GM23248 (cell line): ENCODE measurements at regions not wholly inside any gene's neighbourhood (a gene's known extent, or its start where the extent isn't known, plus 50 kb on each side); places are given as distances from the start of the nearest gene placed in this dataset.

Experiments
- DNase-seq: peaks from one replicate; pipeline ENCODE4 v3.0.0-alpha.2; 2015
- H2AFZ ChIP-seq: fragments of 200-600 bp; sonication (generic); 2 replicates; pipeline ENCODE4 v1.6.1; 2016; ENCODE audit warnings: antibody characterized with exemption
- H3F3A ChIP-seq: fragments of 200-600 bp; sonication (generic); 2 replicates; pipeline ENCODE4 v1.6.1; 2016; ENCODE audit warnings: mild to moderate bottlenecking, antibody characterized with exemption, mixed run types; ENCODE audit not compliant: insufficient read depth
- H3K27ac ChIP-seq: fragments of 200-600 bp; sonication (generic); 2 replicates; pipeline ENCODE4 v1.5.1; 2016; ENCODE audit warnings: mild to moderate bottlenecking
- H3K27me3 ChIP-seq: fragments of 200-600 bp; sonication (generic); replicated peaks from 2 replicates; pipeline ENCODE4 v1.6.1; 2016; ENCODE audit warnings: mild to moderate bottlenecking; ENCODE audit not compliant: insufficient read depth
- H3K36me3 ChIP-seq: fragments of 200-600 bp; sonication (generic); 2 replicates; pipeline ENCODE4 v1.6.1; 2016; ENCODE audit warnings: low read depth, mild to moderate bottlenecking
- H3K4me1 ChIP-seq: fragments of 200-600 bp; sonication (generic); 2 replicates; pipeline ENCODE4 v1.6.1; 2016; ENCODE audit warnings: mild to moderate bottlenecking; ENCODE audit not compliant: insufficient read depth
- H3K4me2 ChIP-seq: fragments of 200-600 bp; sonication (generic); one replicate; pipeline ENCODE4 v1.6.1; 2016; ENCODE audit warnings: mild to moderate bottlenecking; ENCODE audit not compliant: unreplicated experiment
- H3K4me3 ChIP-seq: fragments of 200-600 bp; sonication (generic); 2 replicates; pipeline ENCODE4 v1.5.1; 2016; ENCODE audit warnings: mild to moderate bottlenecking
- H3K79me2 ChIP-seq: fragments of 200-600 bp; sonication (generic); 2 replicates; pipeline ENCODE4 v1.6.1; 2016; ENCODE audit warnings: mild to moderate bottlenecking; ENCODE audit not compliant: insufficient read depth
- H3K9ac ChIP-seq: fragments of 200-600 bp; sonication (generic); 2 replicates; pipeline ENCODE4 v1.6.1; 2016; ENCODE audit warnings: mild to moderate bottlenecking
- H3K9me2 ChIP-seq: fragments of 200-600 bp; sonication (generic); 2 replicates; pipeline ENCODE4 v1.6.1; 2016; ENCODE audit warnings: mixed run types, mild to moderate bottlenecking, moderate library complexity; ENCODE audit not compliant: insufficient read depth
- H3K9me3 ChIP-seq: fragments of 200-600 bp; sonication (generic); one replicate; pipeline ENCODE4 v1.6.1; 2017; ENCODE audit warnings: low read depth
- H4K20me1 ChIP-seq: fragments of 200-600 bp; sonication (generic); 2 replicates; pipeline ENCODE4 v1.6.0; 2016; ENCODE audit not compliant: insufficient read depth
- EZH2 ChIP-seq: fragments of 200-600 bp; sonication (generic); IDR thresholded peaks from 2 replicates; pipeline ENCODE4 v1.6.1; 2018; ENCODE audit warnings: antibody characterized with exemption, mild to moderate bottlenecking; ENCODE audit not compliant: insufficient read depth, poor library complexity, severe bottlenecking
- EZH2phosphoT487 ChIP-seq: fragments of 200-600 bp; sonication (generic); IDR thresholded peaks from 2 replicates; pipeline ENCODE4 v1.6.1; 2018; ENCODE audit warnings: antibody characterized with exemption, moderate library complexity, mild to moderate bottlenecking, low read depth; ENCODE audit not compliant: insufficient read depth
- WGBS, 2 experiments: methylation state at CpG; one replicate each; pipeline ENCODE4 v1.1.6; 2015 to 2017; ENCODE audit warnings: low lambda C conversion rate in 2 of 2, low coverage in 1 of 2; ENCODE audit errors: missing lambda C conversion rate in 2 of 2; 5-methylcytosine and 5-hydroxymethylcytosine counted together
- in situ Hi-C: fragments of 300-500 bp; cut with MboI; formaldehyde crosslinking; loops from 2 replicates; pipeline ENCODE4 v1.15.0; 2020

DNA sequence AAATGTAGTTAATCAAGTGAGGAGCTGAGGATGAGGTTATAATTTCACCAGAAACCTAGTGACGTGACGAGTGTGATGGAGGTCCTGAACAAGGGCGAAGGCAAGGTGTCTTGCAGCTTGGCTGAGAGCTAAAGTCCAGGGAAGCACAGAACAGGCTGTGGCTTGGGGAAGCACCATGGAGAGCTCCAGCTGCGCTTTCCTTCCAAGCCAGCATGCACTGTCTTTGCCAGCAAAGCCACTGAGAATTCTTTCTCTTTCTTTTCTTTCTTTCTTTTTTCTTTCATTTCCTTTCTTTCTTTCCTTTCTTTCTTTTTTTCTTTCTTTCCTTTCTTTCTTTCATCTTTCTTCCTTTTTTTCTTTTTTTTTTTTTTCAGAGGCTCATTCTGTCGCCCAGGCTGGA lies 239.3 kb downstream of the FBXO15 start:
- H3K9ac ChIP-seq, result no peak overlapping the region
- H3K36me3 ChIP-seq, result no peaks in the 10 kb centered on the region
- H3K9me3 ChIP-seq, result no peaks in the 10 kb centered on the region
- no peaks in the 10 kb centered on the region for H3K27me3 ChIP-seq
- TF ChIP-seq EZH2phosphoT487 (no peak), EZH2 (no peak)
- H4K20me1 ChIP-seq, result no peaks in the 10 kb centered on the region
- H3K9me2 ChIP-seq, result no peaks in the 10 kb centered on the region
- no peak overlapping the region for H2AFZ ChIP-seq
- DNase-seq, result peak; percentile 65
- in situ Hi-C loops, result no loop called here
- H3K79me2 ChIP-seq, result no peaks in the 10 kb centered on the region
- no peaks in the 10 kb centered on the region for H3K4me1 ChIP-seq
- WGBS, 2 experiments, result 22 to 23% methylated on average over 5 of the region's 5 CpGs
- H3F3A ChIP-seq, result no peaks in the 10 kb centered on the region
- no peak overlapping the region for H3K27ac ChIP-seq
- H3K4me3 ChIP-seq, result no peak overlapping the region
- H3K4me2 ChIP-seq, result no peak overlapping the region

DNA sequence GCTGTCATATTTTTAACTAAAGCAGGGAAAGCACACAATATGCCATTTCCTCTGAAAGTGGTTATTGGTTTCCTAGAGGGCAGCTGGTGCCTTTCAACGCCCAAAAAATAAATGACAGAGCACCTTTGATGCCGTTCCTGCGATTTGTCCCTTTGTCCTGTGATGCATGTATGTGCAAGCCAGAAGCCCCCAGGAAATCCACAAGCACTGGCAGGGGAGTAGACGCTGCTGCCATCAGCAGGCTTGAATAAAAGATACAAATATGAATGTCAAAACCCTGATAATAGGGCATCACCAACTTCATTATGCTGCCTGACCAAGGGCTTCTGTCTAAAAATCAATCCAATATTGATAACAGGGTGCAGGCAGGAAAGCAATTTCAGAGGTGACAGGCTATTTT lies 246.1 kb downstream of the FBXO15 start:
- WGBS, 2 experiments, result 15% methylated on average over 4 of the region's 4 CpGs

DNA sequence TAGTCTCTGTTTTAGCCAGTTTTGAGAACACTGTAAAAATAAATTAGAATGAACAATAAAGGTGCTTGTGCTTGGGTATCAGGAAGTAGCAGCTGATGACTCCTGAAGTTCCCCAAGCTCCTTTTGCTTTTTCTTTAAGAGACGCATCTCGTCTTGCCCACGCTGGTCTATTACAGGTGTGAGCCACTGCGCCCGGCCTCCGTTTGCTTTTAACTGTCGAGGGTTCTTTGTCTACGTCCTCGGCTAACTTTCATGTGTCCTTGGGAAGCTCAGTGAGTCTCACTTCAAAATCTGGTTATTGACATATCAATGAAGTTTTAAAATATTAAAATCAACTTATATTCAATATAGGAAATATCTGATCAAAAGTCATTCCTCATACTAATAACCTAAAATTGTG lies 246.5 kb downstream of the FBXO15 start:
- Histone ChIP-seq H3K9me3 (no peaks in the 10 kb centered on the region), H3K27me3 (0 out of 2 replicates have a peak, but pooled peaks cover 11% of the 10 kb centered on the region), H4K20me1 (no peaks in the 10 kb centered on the region), H3K79me2 (no peaks in the 10 kb centered on the region), H3K4me1 (no peaks in the 10 kb centered on the region), H3K4me3 (no peak overlapping the region), H2AFZ (no peak overlapping the region), H3K27ac (no peak overlapping the region), H3K9ac (no peak overlapping the region), H3F3A (no peaks in the 10 kb centered on the region), H3K4me2 (no peak overlapping the region), H3K9me2 (no peaks in the 10 kb centered on the region), H3K36me3 (no peaks in the 10 kb centered on the region)
- 43% methylated on average over 9 of the region's 9 CpGs for WGBS, 2 experiments
- in situ Hi-C loops, result no loop called here
- DNase-seq, result no peak
- TF ChIP-seq EZH2phosphoT487 (no peak), EZH2 (no peak)

More for the DNA sequence above, 246.1 kb downstream of the FBXO15 start:
- Histone ChIP-seq H3F3A (no peaks in the 10 kb centered on the region), H3K9me2 (no peaks in the 10 kb centered on the region), H3K9me3 (no peaks in the 10 kb centered on the region), H3K36me3 (no peaks in the 10 kb centered on the region), H2AFZ (no peak overlapping the region), H4K20me1 (no peaks in the 10 kb centered on the region), H3K4me3 (no peak overlapping the region), H3K27ac (no peak overlapping the region), H3K4me2 (no peak overlapping the region), H3K4me1 (no peaks in the 10 kb centered on the region), H3K79me2 (no peaks in the 10 kb centered on the region), H3K9ac (no peak overlapping the region), H3K27me3 (0 out of 2 replicates have a peak, but pooled peaks cover 11% of the 10 kb centered on the region)
- TF ChIP-seq EZH2 (no peak), EZH2phosphoT487 (no peak)
- in situ Hi-C loops, result no loop called here
- DNase-seq, result no peak

DNA sequence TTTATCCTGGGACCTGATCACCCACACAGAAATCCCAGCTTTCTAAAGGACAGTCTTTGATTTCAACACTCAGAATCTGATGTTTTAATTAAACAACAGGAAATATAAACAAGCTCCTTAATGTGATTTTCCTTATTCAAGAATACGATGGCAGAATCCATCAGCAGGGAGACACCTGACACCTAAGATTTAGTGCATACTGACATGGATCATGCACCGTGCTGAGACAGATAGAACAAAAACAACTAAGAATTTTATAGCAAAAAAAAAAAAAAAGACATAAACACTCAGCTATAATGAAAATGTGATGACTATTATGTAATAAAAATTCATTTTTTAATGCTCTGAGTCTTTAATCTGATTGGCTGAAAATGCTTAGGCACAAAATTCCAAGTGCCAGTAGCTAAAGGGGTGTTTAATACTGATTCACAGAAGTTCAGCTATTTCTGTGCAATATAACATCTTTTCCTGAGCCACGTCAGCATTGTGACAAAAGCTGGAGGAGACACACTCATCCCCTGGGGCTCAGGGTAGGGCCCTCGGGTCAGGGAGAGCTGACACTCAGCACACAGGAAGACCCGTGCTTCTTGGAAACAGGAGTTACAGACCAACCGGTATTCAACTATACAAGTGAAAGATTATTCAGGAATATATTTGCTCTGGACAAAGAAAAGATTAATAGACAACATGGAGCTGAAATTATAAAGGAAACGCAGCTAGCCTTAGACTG lies 247.4 kb downstream of the FBXO15 start:
- H3K4me1 ChIP-seq, result no peaks in the 10 kb centered on the region
- no peak overlapping the region for H3K9ac ChIP-seq
- no peaks in the 10 kb centered on the region for H4K20me1 ChIP-seq
- no peak overlapping the region for H3K27ac ChIP-seq
- no peaks in the 10 kb centered on the region for H3K36me3 ChIP-seq
- H3F3A ChIP-seq, result no peaks in the 10 kb centered on the region
- 0 out of 2 replicates have a peak, but pooled peaks cover 11% of the 10 kb centered on the region for H3K27me3 ChIP-seq
- 46 to 51% methylated on average over 7 of the region's 7 CpGs for WGBS, 2 experiments
- no peak for DNase-seq
- no peaks in the 10 kb centered on the region for H3K9me2 ChIP-seq
- in situ Hi-C loops, result no loop called here
- no peaks in the 10 kb centered on the region for H3K9me3 ChIP-seq
- H3K4me2 ChIP-seq, result no peak overlapping the region
- H3K4me3 ChIP-seq, result no peak overlapping the region
- no peak overlapping the region for H2AFZ ChIP-seq
- no peak for TF ChIP-seq EZH2phosphoT487
- no peak for TF ChIP-seq EZH2
- no peaks in the 10 kb centered on the region for H3K79me2 ChIP-seq

DNA sequence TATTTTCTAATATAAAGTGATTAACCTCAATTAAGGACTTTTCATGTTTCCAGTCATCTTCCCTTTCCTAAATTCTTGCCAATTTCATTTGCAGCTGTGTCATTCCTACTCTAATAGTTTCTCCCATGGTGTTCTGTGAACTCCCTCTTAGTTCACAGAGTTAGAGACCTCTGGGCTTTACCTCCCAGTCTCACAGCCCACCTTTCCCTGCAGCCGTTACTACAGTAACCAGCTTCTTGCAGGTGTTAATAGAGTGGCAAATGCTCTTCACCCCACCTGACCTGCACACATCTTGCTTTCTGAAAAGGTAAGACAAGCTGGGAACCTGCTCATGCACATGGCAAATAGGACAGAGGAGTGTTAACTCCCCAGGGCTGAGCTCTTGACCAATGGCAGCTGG lies 250.1 kb downstream of the FBXO15 start:
- no peak for DNase-seq

More for the DNA sequence above, 250.1 kb downstream of the FBXO15 start:
- Histone ChIP-seq H3K27ac (no peak overlapping the region), H3K9ac (no peak overlapping the region), H3K9me3 (no peaks in the 10 kb centered on the region), H3K4me2 (no peak overlapping the region), H2AFZ (no peak overlapping the region), H3F3A (no peaks in the 10 kb centered on the region), H3K27me3 (0 out of 2 replicates have a peak, but pooled peaks cover 11% of the 10 kb centered on the region), H3K9me2 (no peaks in the 10 kb centered on the region), H3K79me2 (no peaks in the 10 kb centered on the region), H3K4me1 (no peaks in the 10 kb centered on the region), H4K20me1 (no peaks in the 10 kb centered on the region), H3K4me3 (no peak overlapping the region), H3K36me3 (no peaks in the 10 kb centered on the region)
- no peak for TF ChIP-seq EZH2
- TF ChIP-seq EZH2phosphoT487, result no peak
- in situ Hi-C loops, result no loop called here
- WGBS, 2 experiments, result 20 to 23% methylated on average over 1 of the region's 1 CpG
